ENCODE measurements at regions not wholly inside any gene's neighbourhood (a gene's known extent, or its start where the extent isn't known, plus 50 kb on each side); places are given as distances from the start of the nearest gene placed in this dataset.

DNA sequence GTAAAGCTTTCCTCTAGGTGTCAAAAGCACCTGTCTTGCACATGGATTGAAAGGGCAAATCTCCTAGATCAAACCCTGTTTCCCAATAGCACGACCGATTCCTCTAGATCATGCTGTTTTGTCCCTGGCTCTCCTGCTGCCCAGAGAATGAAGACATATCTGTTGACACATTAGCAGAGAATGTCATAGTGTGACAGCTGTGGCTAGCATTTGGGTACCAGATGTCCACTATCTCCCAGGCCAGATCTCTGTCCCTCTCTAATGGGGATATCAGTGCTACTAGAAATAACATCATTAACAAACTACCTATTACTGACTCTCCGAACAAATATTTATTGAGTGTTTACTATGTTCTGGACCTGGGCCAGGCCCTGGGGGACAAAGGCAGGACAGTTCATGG is 72.4 kb upstream of the ISX start:
- H3K27me3 Mint-ChIP-seq (ENCODE audit: low read depth), result peaks cover 20% of the 10 kb centered on the region
- H3K36me3 Mint-ChIP-seq (ENCODE audit: low read depth), result no peaks in the 10 kb centered on the region
- peaks cover 6% of the 10 kb centered on the region for H3K4me1 Mint-ChIP-seq

DNA sequence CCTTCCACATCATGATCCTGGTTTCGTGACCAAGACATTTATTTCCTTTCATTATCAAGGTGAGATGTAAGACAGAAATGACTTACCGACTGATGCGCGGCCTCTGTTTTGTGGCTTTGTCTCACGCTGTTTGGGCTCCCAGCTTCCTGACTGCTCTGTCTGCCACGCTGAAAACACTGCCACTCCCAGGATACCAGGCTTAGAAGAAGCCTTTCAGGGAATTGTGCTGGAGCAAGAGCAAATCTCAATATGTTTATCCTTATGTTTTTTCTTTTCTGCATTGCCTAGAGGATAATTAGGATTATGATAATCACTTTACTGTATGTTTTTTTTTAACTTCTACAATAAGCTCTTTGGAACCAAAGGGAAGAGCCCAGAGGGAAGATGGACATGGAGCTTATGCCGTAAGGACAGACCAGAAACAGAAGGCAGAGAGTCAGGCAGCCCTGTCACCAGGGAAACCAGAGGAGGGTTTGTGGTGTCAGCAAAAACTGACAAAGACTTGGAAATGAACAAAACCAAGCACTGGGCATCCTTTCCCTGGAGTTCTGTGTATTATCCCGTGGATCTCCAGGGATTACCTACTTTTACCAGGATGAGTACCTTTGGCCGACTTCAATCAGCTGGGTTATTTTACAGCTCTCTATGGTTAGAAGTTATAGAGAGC is 68.2 kb upstream of the ISX start:
- no peak overlapping the region for H3K27ac Mint-ChIP-seq
- peaks cover 25% of the 10 kb centered on the region for H3K27me3 Mint-ChIP-seq (ENCODE audit: low read depth)
- no peak overlapping the region for H3K4me3 Mint-ChIP-seq
- H3K36me3 Mint-ChIP-seq (ENCODE audit: low read depth), result no peaks in the 10 kb centered on the region
- peaks cover 3% of the 10 kb centered on the region for H3K9me3 Mint-ChIP-seq
- TF ChIP-seq, protein P1, sequence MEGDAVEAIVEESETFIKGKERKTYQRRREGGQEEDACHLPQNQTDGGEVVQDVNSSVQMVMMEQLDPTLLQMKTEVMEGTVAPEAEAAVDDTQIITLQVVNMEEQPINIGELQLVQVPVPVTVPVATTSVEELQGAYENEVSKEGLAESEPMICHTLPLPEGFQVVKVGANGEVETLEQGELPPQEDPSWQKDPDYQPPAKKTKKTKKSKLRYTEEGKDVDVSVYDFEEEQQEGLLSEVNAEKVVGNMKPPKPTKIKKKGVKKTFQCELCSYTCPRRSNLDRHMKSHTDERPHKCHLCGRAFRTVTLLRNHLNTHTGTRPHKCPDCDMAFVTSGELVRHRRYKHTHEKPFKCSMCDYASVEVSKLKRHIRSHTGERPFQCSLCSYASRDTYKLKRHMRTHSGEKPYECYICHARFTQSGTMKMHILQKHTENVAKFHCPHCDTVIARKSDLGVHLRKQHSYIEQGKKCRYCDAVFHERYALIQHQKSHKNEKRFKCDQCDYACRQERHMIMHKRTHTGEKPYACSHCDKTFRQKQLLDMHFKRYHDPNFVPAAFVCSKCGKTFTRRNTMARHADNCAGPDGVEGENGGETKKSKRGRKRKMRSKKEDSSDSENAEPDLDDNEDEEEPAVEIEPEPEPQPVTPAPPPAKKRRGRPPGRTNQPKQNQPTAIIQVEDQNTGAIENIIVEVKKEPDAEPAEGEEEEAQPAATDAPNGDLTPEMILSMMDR (IDR thresholded peaks at IDR 0.05; ENCODE audit: unreplicated experiment in 3 of 3), result no peak
- peaks cover 6% of the 10 kb centered on the region for H3K4me1 Mint-ChIP-seq

More for the DNA sequence above, 72.4 kb upstream of the ISX start:
- no peak overlapping the region for H3K27ac Mint-ChIP-seq
- H3K9me3 Mint-ChIP-seq, result peaks cover 12% of the 10 kb centered on the region
- no peak overlapping the region for H3K4me3 Mint-ChIP-seq
- TF ChIP-seq, protein P1 (IDR thresholded peaks at IDR 0.05; ENCODE audit: unreplicated experiment in 3 of 3), result no peak

DNA sequence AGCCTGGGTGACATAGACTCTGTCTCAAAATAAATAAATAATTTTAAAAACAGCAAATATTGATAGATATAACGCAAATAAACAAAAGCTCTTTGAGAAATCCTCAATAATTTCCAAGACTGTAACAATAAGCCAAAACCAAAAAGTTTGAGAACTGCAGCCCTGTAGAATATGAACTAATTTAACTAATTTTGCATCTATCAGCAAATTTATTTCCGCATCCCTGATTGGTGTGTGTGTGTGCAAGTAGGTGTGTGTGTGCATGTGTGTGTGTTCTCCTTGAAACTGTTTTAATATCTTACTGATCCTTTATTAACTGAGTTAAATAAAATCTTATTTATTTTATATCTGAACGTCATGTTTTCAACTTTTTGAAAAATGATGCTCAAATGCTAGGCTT is 67.0 kb upstream of the ISX start:
- peaks cover 29% of the 10 kb centered on the region for H3K27me3 Mint-ChIP-seq (ENCODE audit: low read depth)
- no peaks in the 10 kb centered on the region for H3K36me3 Mint-ChIP-seq (ENCODE audit: low read depth)
- H3K9me3 Mint-ChIP-seq, result no peaks in the 10 kb centered on the region
- TF ChIP-seq, protein P1 (IDR thresholded peaks at IDR 0.05; ENCODE audit: unreplicated experiment in 3 of 3), result no peak
- no peak overlapping the region for H3K4me3 Mint-ChIP-seq
- no peak overlapping the region for H3K27ac Mint-ChIP-seq
- H3K4me1 Mint-ChIP-seq, result no peaks in the 10 kb centered on the region

DNA sequence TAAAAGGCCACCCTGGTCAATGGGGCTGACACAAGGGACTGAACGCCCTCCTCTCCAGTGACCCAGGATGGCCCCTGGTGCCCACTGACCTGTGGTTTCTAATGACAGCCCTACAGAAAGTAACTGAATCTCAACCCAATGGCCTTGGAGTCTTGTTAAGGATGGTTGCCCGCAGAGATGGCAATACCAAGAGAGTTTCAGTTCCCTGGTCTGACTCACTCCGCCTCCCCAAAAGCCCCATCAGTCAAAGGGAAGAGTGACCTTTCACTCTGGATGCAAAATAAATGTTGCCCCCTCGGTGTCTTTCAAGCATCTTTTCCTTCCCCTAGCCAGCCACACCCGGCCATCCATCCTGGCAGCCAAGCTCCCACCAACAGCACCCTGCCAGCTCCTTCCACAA is 57.7 kb upstream of the ISX start:
- no peaks in the 10 kb centered on the region for H3K4me1 Mint-ChIP-seq
- no peaks in the 10 kb centered on the region for H3K36me3 Mint-ChIP-seq (ENCODE audit: low read depth)
- TF ChIP-seq, protein P1 (IDR thresholded peaks at IDR 0.05; ENCODE audit: unreplicated experiment in 3 of 3), result no peak
- H3K9me3 Mint-ChIP-seq, result peaks cover 6% of the 10 kb centered on the region
- no peak overlapping the region for H3K27ac Mint-ChIP-seq
- no peak overlapping the region for H3K4me3 Mint-ChIP-seq
- peaks cover 30% of the 10 kb centered on the region for H3K27me3 Mint-ChIP-seq (ENCODE audit: low read depth)

DNA sequence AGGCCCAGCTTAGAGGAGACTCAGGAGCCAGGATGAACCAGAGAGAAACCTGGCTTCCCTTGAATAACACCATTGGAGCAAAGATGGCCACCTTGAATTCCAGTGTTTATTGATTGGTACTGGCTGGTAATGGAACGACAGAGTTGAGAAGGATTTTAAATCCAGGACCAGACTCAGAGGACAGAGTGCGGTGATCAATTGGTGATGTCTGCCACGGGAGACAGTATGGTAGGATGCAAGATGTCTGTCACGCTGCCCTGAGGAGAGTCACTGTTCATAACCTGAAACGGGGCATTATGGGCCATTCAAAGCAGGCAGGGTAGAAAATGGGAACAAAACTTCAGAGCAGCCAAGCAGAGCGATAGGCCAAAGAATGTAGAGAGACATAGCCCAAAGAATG is 55.4 kb upstream of the ISX start:
- no peaks in the 10 kb centered on the region for H3K4me1 Mint-ChIP-seq
- peaks cover 20% of the 10 kb centered on the region for H3K27me3 Mint-ChIP-seq (ENCODE audit: low read depth)
- TF ChIP-seq, protein P1 (IDR thresholded peaks at IDR 0.05; ENCODE audit: unreplicated experiment in 3 of 3), result no peak
- H3K9me3 Mint-ChIP-seq, result peaks cover 6% of the 10 kb centered on the region
- peak overlapping the region; percentile 43 to 59 (median 52) for H3K27ac Mint-ChIP-seq
- H3K4me3 Mint-ChIP-seq, result no peak overlapping the region
- no peaks in the 10 kb centered on the region for H3K36me3 Mint-ChIP-seq (ENCODE audit: low read depth)

DNA sequence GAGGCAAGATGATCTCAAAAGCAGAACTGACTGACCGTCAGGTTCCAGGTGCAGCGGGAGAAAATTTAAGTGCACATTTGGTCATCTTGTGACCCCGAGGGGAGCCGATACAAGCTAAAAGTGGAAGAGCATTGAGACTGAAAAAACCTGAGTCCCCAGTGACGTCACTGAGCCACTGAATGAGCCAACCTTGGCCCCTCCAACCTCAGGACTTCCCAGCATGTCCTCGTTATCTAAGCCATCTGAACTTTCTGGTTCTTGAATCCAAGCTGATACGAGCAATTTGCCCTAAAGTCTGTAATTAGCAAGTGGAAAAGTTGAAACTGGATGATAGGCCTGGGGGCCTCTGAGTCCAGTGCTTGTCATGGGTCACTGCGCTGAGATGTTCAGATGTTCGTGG is 51.1 kb upstream of the ISX start:
- no peak overlapping the region for H3K4me3 Mint-ChIP-seq
- H3K27ac Mint-ChIP-seq, result no peak overlapping the region
- H3K9me3 Mint-ChIP-seq, result peaks cover 6% of the 10 kb centered on the region
- no peaks in the 10 kb centered on the region for H3K4me1 Mint-ChIP-seq
- TF ChIP-seq, protein P1 (IDR thresholded peaks at IDR 0.05; ENCODE audit: unreplicated experiment in 3 of 3), result no peak
- peaks cover 14% of the 10 kb centered on the region for H3K27me3 Mint-ChIP-seq (ENCODE audit: low read depth)
- no peaks in the 10 kb centered on the region for H3K36me3 Mint-ChIP-seq (ENCODE audit: low read depth)
